HG03439 (cell line): ENCODE measurements at regions not wholly inside any gene's neighbourhood (a gene's known extent, or its start where the extent isn't known, plus 50 kb on each side); places are given as distances from the start of the nearest gene placed in this dataset.

Source experiments
- ATAC-seq: cut with Tn5 transposase; IDR thresholded peaks from one replicate; pipeline ENCODE4 v1.9.1; 2021; ENCODE audit warnings: mild to moderate bottlenecking, moderate library complexity; ENCODE audit not compliant: unreplicated experiment

- ATAC-seq: no peak
These were observed 170.2 kb upstream of the C9orf72 start for GRCh38 chr9:27743490-27743889.

DNA sequence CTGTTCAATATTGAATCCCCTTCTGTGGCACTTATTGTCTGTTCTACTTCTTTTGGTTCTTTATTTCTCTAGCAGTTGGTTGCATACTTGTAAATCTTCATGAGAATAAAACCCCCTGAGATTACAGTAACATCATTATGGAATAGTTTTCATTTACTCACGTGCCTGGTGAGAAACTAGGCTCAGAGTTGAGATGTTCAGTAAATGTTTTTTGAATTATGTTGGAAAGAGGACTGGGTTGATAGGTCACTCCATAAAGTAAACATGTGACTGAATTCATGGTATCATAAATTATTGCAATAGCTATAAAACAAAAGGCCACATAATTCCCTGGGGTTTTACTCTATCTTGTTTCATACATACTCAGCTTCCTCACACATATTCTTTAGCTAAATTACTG, 174.2 kb upstream of the C9orf72 start:
- ATAC-seq: no peak

GRCh38 chr9:27749838-27750237, 176.6 kb upstream of the C9orf72 start:
- no peak for ATAC-seq

- ATAC-seq: no peak
These were observed 177.3 kb upstream of the C9orf72 start for GRCh38 chr9:27750566-27750965.

GRCh38 chr9:27752069-27752468, 178.8 kb upstream of the C9orf72 start:
- ATAC-seq: no peak

DNA sequence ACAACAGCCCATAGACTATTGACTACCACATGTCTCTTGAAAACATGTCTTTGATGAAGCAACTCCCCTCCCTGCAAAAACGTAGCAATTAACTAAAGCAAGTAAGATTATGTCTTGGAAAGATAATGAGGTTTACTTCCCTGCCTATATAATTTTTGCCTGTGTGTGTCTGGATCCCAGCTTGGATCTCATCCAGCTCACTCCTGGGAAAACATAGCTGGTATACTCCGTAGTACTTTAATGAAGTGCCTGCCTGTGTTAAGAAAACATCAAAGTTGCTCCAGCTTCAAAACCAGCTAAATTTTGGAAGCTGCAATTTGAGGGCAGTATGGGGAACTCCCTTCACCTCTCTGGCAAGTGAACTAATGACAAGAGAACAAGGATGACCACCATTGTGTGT, 182.6 kb upstream of the C9orf72 start:
- no peak for ATAC-seq

- ATAC-seq: no peak
These were observed 183.1 kb upstream of the C9orf72 start for GRCh38 chr9:27756418-27756817.

- ATAC-seq: no peak
These were observed 190.6 kb upstream of the C9orf72 start for GRCh38 chr9:27763831-27764230.

GRCh38 chr9:27765266-27766072, 192.2 kb upstream of the C9orf72 start:
- ATAC-seq: no peak

GRCh38 chr9:27766073-27766835, 193.0 kb upstream of the C9orf72 start:
- ATAC-seq: no peak

DNA sequence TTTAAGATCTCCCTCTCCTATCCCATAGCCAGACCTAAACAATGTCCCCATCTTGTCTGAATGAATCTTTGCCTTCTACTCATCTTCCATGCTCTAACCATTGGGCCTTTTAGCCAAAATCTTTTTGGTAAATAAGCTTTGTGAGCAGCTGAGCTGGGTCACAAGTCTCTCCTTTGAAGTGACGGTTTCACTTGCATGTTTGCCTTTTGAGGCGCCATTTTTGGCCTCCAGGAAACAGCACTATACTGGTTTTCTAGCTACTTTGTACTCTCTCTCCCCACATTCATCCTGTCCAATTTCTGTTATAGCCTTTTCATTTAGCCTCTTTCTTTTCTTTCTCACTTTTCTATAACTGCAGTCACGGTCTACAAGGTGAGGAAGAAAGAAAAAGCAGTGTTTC, 195.5 kb upstream of the C9orf72 start:
- no peak for ATAC-seq

GRCh38 chr9:27770541-27770940, 197.3 kb upstream of the C9orf72 start:
- ATAC-seq: no peak

GRCh38 chr9:27771803-27772545, 198.7 kb upstream of the C9orf72 start:
- no peak for ATAC-seq

DNA sequence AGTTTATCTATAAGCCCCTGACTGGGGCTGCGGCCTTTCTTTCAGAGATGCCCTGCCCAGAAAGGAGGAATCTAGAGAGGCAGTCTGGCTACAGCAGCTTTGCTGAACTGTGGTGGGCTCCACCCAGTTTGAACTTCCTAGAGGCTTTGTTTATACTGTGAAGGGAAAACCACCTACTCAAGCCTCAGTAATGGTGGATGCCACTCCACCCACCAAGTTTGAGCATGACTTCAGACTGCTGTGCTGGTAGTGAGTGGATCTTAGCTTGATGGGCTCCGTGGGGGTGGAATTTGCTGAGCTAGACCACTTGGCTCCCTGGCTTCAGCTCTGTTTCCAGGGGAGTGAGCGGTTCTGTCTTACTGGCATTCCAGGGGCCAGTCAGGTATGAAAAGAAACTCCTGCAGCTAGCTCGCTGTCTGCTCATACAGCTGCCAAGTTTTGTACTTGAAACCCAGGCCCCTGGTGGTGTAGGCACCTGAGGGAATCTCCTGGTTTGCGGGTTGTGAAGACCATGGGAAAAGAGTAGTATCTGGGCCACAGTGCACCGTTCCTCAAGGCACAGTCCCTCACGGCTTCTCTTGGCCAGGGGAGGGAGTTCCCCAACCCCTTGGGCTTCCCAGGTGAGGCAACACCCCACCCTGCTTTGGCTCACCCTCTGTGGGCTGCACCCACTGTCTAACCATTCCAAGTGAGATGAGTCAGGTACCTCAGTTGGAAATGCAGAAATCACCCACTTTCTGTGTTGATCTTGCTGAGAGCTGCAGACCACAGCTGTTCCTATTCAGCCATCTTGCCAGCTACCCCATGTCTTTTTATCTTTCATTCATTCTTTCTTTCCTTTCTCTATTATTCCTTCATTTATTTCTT, 211.8 kb upstream of the C9orf72 start:
- ATAC-seq: no peak

DNA sequence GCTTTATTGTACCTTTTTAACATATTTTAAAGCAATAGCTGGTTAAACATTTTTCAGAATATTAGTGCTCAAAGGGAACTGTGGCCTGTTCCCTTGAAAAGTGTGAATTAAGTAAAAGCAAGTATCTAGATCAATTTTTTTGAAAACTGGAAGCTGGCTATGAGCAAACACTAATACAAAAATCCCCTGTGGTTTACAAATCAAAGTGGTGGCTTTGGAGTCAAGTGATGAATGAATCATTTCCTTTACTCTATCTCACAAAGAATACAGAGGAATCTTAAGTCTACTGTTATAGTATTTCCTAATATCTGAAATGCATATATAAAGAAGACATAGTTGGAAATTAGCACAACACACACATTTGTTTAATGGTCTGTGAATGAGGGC, 212.4 kb upstream of the C9orf72 start:
- no peak for ATAC-seq

- no peak for ATAC-seq
These were observed 214.6 kb upstream of the C9orf72 start for GRCh38 chr9:27787891-27788290.

- ATAC-seq: no peak
These were observed 218.0 kb upstream of the C9orf72 start for GRCh38 chr9:27791311-27791710.

- ATAC-seq: no peak
These were observed 219.8 kb upstream of the C9orf72 start for GRCh38 chr9:27792971-27793689.

GRCh38 chr9:27799326-27799725, 226.0 kb upstream of the C9orf72 start:
- ATAC-seq: no peak

DNA sequence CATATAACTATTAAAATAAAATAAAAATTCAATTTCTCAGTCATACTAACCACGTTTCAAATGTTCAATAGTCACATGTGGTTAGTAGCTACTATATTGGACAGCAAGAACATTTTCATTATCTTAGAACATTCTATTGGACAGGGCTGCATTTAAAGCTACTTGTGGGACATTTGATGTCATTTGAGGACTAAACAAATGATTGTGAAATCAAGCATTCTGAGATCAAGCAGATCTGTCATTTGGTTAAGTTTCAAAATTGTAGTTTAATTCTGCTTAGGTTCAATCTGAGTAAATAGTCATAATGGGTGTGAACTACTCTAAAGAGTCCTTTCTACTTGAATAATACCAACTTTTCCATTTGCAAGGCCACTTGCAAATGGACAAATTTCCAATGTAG, 226.9 kb upstream of the C9orf72 start:
- ATAC-seq: no peak
